Kidney (tissue), 13 donors: ENCODE measurements at regions not wholly inside any gene's neighbourhood (a gene's known extent, or its start where the extent isn't known, plus 50 kb on each side); places are given as distances from the start of the nearest gene placed in this dataset.

Experiments used
- DNase-seq, 5 donors: peaks; one replicate each; pipeline ENCODE4 v3.0.0-alpha.2; 2013 to 2020
- FAIRE-seq: peaks from 2 replicates; lab custom pipeline; 2012; peaks lifted over from hg19 to GRCh38; lab: Jason Lieb, UNC
- H3K27ac ChIP-seq, 2 donors: one replicate each; pipeline ENCODE4 v1.7.0; 2013; ENCODE audit warnings: low read depth in 2 of 2, low read length in 2 of 2, inconsistent platforms in 1 of 2
- H3K27me3 ChIP-seq: one replicate; pipeline ENCODE4 v1.7.1; 2013; ENCODE audit warnings: low read length, inconsistent platforms; ENCODE audit not compliant: control insufficient read depth, insufficient read depth
- H3K36me3 ChIP-seq, 3 donors: one replicate each; pipeline versions ENCODE4 v1.7.0 to v1.7.1; 2013; ENCODE audit warnings: low read length in 3 of 3, control low read depth in 1 of 3, inconsistent platforms in 1 of 3; ENCODE audit not compliant: insufficient read depth in 3 of 3, control insufficient read depth in 2 of 3
- H3K4me1 ChIP-seq, 3 donors: one replicate each; pipeline versions ENCODE4 v1.7.0 to v1.7.1; 2013; ENCODE audit warnings: low read length in 3 of 3, inconsistent platforms in 1 of 3, low read depth in 1 of 3; ENCODE audit not compliant: control insufficient read depth in 2 of 3, insufficient read depth in 2 of 3
- H3K4me3 ChIP-seq, 3 donors: one replicate each; pipeline versions ENCODE4 v1.7.0 to v1.8.1; 2013; ENCODE audit warnings: low read length in 3 of 3, control low read depth in 1 of 3, inconsistent platforms in 1 of 3
- H3K9ac ChIP-seq, 3 donors: one replicate each; pipeline versions ENCODE4 v1.7.0 to v1.7.1; 2013; ENCODE audit warnings: low read length in 3 of 3, control low read depth in 1 of 3, inconsistent platforms in 1 of 3
- H3K9me3 ChIP-seq, 3 donors: one replicate each; pipeline versions ENCODE4 v1.7.0 to v1.7.1; 2013; ENCODE audit warnings: low read length in 3 of 3, control low read depth in 1 of 3, inconsistent platforms in 1 of 3; ENCODE audit not compliant: control insufficient read depth in 2 of 3, insufficient read depth in 1 of 3
- CTCF ChIP-seq: IDR thresholded peaks from 3 replicates; pipeline ENCODE4 v1.5.1; 2012; ENCODE audit warnings: mild to moderate bottlenecking, moderate library complexity, borderline replicate concordance; ENCODE audit not compliant: insufficient read depth; ENCODE audit errors: extremely low read depth
- intact Hi-C: fragments of 100-400 bp; cut with DNase I; formaldehyde crosslinking; loops from one replicate; pipeline ENCODE4 v1.11.1; 2022
- donor health status: control.
- donor health status: control.
- donor health status: control.
- donor health status: control.
- donor health status: control.
- donor health status: DM: yes; HTN: yes; CAD: no.
- donor health status: Normal renal cell carcinoma (clear cell type).

GRCh38 chr14:54291491-54292191 is 105.2 kb upstream of the CDKN3 start:
- no peaks in the 10 kb centered on the region for H3K36me3 ChIP-seq
- H3K9ac ChIP-seq = no peak overlapping the region
- DNase-seq = peak in 4 of 5 donors; percentile 26 to 77 (median 37)
- no peak overlapping the region for H3K27ac ChIP-seq
- no peaks in the 10 kb centered on the region for H3K27me3 ChIP-seq
- no peaks in the 10 kb centered on the region for H3K4me1 ChIP-seq
- H3K4me3 ChIP-seq = no peak overlapping the region
- H3K9me3 ChIP-seq = no peaks in the 10 kb centered on the region
- FAIRE-seq = no peak
- no peak for TF ChIP-seq CTCF
- intact Hi-C loops = no loop called here

- no peaks in the 10 kb centered on the region for H3K36me3 ChIP-seq
- no peaks in the 10 kb centered on the region for H3K9me3 ChIP-seq
- no peak overlapping the region for H3K4me3 ChIP-seq
- H3K27me3 ChIP-seq = no peaks in the 10 kb centered on the region
- no peak for TF ChIP-seq CTCF
- DNase-seq (no peak), FAIRE-seq (no peak)
- no peak overlapping the region for H3K27ac ChIP-seq
- H3K4me1 ChIP-seq = no peaks in the 10 kb centered on the region
- no peak overlapping the region for H3K9ac ChIP-seq
- intact Hi-C loops = no loop called here
These were observed 102.0 kb upstream of the CDKN3 start for GRCh38 chr14:54294802-54295201.

GRCh38 chr14:54299410-54300363 is 97.1 kb upstream of the CDKN3 start:
- H3K27me3 ChIP-seq = no peaks in the 10 kb centered on the region
- H3K27ac ChIP-seq = no peak overlapping the region
- no peak overlapping the region for H3K4me3 ChIP-seq
- H3K4me1 ChIP-seq = no peaks in the 10 kb centered on the region
- FAIRE-seq (no peak), DNase-seq (peak in 1 of 5 donors; percentile 19)
- H3K9me3 ChIP-seq = no peaks in the 10 kb centered on the region
- intact Hi-C loops = no loop called here
- no peaks in the 10 kb centered on the region for H3K36me3 ChIP-seq
- no peak overlapping the region for H3K9ac ChIP-seq
- no peak for TF ChIP-seq CTCF
